ENCODE measurements at regions not wholly inside any gene's neighbourhood (a gene's known extent, or its start where the extent isn't known, plus 50 kb on each side); places are given as distances from the start of the nearest gene placed in this dataset.

DNA sequence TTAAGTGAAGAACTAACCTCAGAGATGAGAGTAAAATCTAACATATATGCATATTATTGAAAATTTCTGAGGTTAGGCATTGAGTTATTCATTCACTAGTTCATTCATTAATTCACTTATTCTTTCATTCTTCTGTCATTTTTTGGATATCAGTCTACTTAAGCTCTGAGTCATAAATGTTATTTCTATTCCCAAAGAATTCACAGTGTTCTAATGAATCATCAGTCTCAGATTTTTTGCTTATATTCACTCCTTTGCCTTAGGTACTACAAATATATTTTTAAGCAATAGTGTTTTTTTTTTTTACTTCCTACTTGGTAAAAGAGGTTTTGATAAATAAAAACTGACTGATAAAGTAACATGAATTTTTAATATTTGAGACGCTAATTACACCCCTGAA is 95.2 kb upstream of the DKK2 start:
- TF ChIP-seq, protein P1, sequence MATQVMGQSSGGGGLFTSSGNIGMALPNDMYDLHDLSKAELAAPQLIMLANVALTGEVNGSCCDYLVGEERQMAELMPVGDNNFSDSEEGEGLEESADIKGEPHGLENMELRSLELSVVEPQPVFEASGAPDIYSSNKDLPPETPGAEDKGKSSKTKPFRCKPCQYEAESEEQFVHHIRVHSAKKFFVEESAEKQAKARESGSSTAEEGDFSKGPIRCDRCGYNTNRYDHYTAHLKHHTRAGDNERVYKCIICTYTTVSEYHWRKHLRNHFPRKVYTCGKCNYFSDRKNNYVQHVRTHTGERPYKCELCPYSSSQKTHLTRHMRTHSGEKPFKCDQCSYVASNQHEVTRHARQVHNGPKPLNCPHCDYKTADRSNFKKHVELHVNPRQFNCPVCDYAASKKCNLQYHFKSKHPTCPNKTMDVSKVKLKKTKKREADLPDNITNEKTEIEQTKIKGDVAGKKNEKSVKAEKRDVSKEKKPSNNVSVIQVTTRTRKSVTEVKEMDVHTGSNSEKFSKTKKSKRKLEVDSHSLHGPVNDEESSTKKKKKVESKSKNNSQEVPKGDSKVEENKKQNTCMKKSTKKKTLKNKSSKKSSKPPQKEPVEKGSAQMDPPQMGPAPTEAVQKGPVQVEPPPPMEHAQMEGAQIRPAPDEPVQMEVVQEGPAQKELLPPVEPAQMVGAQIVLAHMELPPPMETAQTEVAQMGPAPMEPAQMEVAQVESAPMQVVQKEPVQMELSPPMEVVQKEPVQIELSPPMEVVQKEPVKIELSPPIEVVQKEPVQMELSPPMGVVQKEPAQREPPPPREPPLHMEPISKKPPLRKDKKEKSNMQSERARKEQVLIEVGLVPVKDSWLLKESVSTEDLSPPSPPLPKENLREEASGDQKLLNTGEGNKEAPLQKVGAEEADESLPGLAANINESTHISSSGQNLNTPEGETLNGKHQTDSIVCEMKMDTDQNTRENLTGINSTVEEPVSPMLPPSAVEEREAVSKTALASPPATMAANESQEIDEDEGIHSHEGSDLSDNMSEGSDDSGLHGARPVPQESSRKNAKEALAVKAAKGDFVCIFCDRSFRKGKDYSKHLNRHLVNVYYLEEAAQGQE (IDR thresholded peaks at IDR 0.05; ENCODE audit: insufficient read depth in 1 of 2, low read depth in 2 of 2, low read length in 2 of 2): no peak
- TF ChIP-seq POLR2AphosphoS5 (IDR thresholded peaks at IDR 0.05; ENCODE audit: low read depth, low read length): no peak

Measured in PFSK-1 (cell line).